Brain microvascular endothelial cell (primary cell): ENCODE measurements at regions not wholly inside any gene's neighbourhood (a gene's known extent, or its start where the extent isn't known, plus 50 kb on each side); places are given as distances from the start of the nearest gene placed in this dataset.
"Not testable (repeated sequence)": the region's sequence is repeated elsewhere in the genome, so short reads cannot be mapped to it uniquely, and the experiment has no call there.

Source experiments
- DNase-seq: peaks from one replicate; pipeline ENCODE4 v3.0.0-alpha.2; 2020
- H3K27ac ChIP-seq: fragments of 250-450 bp; sonication (Bioruptor Pico); 2 replicates; pipeline ENCODE4 v1.5.1; 2020; ENCODE audit warnings: mild to moderate bottlenecking, moderate library complexity
- H3K27me3 ChIP-seq: fragments of 250-450 bp; sonication (Bioruptor Pico); replicated peaks from 2 replicates; pipeline ENCODE4 v1.5.1; 2020; ENCODE audit warnings: mild to moderate bottlenecking
- H3K36me3 ChIP-seq: fragments of 250-450 bp; sonication (Bioruptor Pico); replicated peaks from 2 replicates; pipeline ENCODE4 v1.5.1; 2020; ENCODE audit warnings: mild to moderate bottlenecking
- H3K4me3 ChIP-seq: 2 replicates; pipeline ENCODE4 v1.5.1; 2011; ENCODE audit warnings: low read depth, mild to moderate bottlenecking, control low read depth, low read length, moderate library complexity
- CTCF ChIP-seq: IDR thresholded peaks from 2 replicates; pipeline ENCODE4 v1.5.1; 2011; ENCODE audit warnings: low read depth, mild to moderate bottlenecking, moderate library complexity, low read length, control low read depth, inconsistent platforms; ENCODE audit errors: missing control alignments
- in situ Hi-C: cut with HindIII; loops from 2 replicates; pipeline ENCODE4 v1.10.0; 2017; ENCODE audit warnings: low sequenced_read_pairs, low pct_ligation_motif_present

DNA sequence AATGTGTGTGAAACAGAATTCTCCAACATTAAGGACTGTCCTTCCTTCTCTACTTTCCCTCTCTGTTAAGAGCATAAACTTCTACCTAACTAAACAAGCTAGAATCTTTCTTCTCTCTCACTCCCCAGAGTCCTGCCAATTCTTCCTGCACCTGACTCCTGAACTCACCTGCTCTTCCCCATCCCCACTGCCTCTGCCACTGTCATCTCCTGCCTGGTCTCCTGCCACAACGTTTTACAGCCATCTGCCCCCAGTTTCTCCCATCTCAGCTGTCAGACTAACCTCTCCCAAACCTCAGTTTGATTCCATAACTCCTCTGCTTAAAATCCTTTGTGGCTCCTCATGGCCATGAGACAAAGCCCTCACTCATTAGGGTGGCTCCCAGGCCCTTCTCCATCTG lies 119.8 kb upstream of the FOXN2 start:
- Histone ChIP-seq H3K27ac (no peak overlapping the region), H3K27me3 (no peaks in the 10 kb centered on the region), H3K36me3 (no peaks in the 10 kb centered on the region), H3K4me3 (no peak overlapping the region)
- DNase-seq, result no peak
- TF ChIP-seq CTCF, result no peak
- in situ Hi-C loops, result no loop called here

DNA sequence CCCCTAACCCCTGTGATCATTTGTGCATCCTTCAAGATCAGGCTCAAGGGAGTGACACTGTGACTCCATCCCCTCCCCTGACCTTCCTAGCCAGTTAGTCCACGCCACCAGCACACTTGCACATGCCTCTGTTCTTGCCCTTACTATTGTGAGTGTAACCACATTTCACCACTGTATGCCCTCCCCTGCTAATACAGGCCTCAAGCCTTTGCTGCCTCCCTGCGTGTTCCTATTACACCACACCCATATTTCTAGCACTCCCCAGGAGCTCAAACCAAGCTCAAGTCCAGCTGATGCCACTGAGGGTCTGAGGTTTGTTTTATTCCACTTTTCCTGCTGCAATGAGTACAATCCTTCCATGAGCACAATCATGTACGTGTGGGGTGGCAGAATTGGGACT lies 119.3 kb upstream of the FOXN2 start:
- H3K4me3 ChIP-seq, result no peak overlapping the region
- H3K27ac ChIP-seq, result no peak overlapping the region
- no peaks in the 10 kb centered on the region for H3K27me3 ChIP-seq
- no peaks in the 10 kb centered on the region for H3K36me3 ChIP-seq
- no peak for DNase-seq
- in situ Hi-C loops, result no loop called here
- TF ChIP-seq CTCF, result no peak

DNA sequence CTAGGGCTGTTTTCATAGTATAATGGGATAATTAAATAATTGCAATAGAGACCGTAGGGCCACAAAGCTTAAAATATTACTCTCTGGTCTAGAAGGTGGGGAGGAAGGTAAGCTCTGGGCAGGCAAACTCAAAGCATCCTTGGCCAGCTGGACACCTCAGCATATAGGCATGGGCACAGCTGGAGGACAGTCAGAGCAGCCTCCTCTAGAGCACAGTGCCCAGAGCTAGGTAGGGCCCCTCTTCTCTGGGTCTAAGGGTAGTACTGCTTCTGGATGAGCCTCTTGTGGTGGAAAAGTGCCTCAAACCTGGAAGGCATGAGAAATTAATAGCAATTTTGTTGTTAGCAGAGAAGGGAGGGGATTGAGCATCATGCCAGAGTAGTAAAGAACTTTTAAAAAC lies 116.9 kb upstream of the FOXN2 start:
- no peak overlapping the region for H3K27ac ChIP-seq
- TF ChIP-seq CTCF, result no peak
- H3K36me3 ChIP-seq, result no peaks in the 10 kb centered on the region
- DNase-seq, result no peak
- no peak overlapping the region for H3K4me3 ChIP-seq
- H3K27me3 ChIP-seq, result no peaks in the 10 kb centered on the region
- in situ Hi-C loops, result no loop called here

GRCh38 chr2:48198371-48198770 lies 116.1 kb upstream of the FOXN2 start:
- H3K4me3 ChIP-seq, result no peak overlapping the region

GRCh38 chr2:48199070-48199469 lies 115.4 kb upstream of the FOXN2 start:
- H3K36me3 ChIP-seq, result no peaks in the 10 kb centered on the region
- no peak overlapping the region for H3K27ac ChIP-seq
- no peak overlapping the region for H3K4me3 ChIP-seq
- TF ChIP-seq CTCF, result no peak
- in situ Hi-C loops, result no loop called here
- DNase-seq, result no peak
- no peaks in the 10 kb centered on the region for H3K27me3 ChIP-seq

More at GRCh38 chr2:48198371-48198770, 116.1 kb upstream of the FOXN2 start:
- in situ Hi-C loops, result no loop called here
- Histone ChIP-seq H3K36me3 (no peaks in the 10 kb centered on the region), H3K27me3 (no peaks in the 10 kb centered on the region), H3K27ac (no peak overlapping the region)
- TF ChIP-seq CTCF, result no peak
- no peak for DNase-seq

GRCh38 chr2:48200620-48201293 lies 113.7 kb upstream of the FOXN2 start:
- in situ Hi-C loops, result no loop called here

DNA sequence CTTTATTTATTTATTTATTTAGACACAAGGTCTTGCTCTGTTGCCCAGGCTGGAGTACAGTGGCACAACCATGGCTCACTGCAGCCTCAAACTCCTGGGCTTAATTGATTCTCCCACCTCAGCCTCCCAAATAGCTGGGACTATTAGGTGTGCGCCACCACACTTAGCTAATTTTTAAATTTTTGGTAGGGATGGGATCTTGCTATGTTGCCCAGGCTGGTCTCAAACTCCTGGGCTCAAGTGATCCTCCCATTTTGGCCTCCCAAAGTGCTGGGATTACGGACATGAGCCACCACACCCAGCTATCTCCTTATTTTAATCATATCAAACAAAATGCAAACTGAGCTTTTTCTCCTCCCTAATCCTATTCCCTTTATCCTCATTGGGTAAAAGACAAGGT lies 113.0 kb upstream of the FOXN2 start:
- DNase-seq, H3K36me3 ChIP-seq, H3K4me3 ChIP-seq, H3K27ac ChIP-seq, H3K27me3 ChIP-seq, in situ Hi-C loops: not testable (repeated sequence)

More at GRCh38 chr2:48200620-48201293, 113.7 kb upstream of the FOXN2 start:
- Histone ChIP-seq H3K27me3 (no peaks in the 10 kb centered on the region), H3K27ac (no peak overlapping the region), H3K36me3 (no peaks in the 10 kb centered on the region), H3K4me3 (no peak overlapping the region)
- DNase-seq, result no peak
- TF ChIP-seq CTCF, result no peak
